ENCODE measurements at regions not wholly inside any gene's neighbourhood (a gene's known extent, or its start where the extent isn't known, plus 50 kb on each side); places are given as distances from the start of the nearest gene placed in this dataset.
"Not testable (repeated sequence)": the region's sequence is repeated elsewhere in the genome, so short reads cannot be mapped to it uniquely, and the experiment has no call there.

GRCh38 chr5:124819201-124819600 lies 72.8 kb upstream of the ZNF608 start:
- Histone ChIP-seq H3K27ac (ENCODE audit: low read depth, low read length) (no peak overlapping the region), H3K9me3 (ENCODE audit: control insufficient read depth, insufficient read depth, low read depth, low read length) (no peaks in the 10 kb centered on the region), H3K27me3 (ENCODE audit: control insufficient read depth, insufficient read depth, low read length) (no peaks in the 10 kb centered on the region), H3K4me3 (ENCODE audit: low read depth, low read length) (no peak overlapping the region), H3K36me3 (ENCODE audit: control insufficient read depth, insufficient read depth, low read length) (no peaks in the 10 kb centered on the region), H3K4me1 (ENCODE audit: control insufficient read depth, insufficient read depth, low read length) (no peaks in the 10 kb centered on the region), H3K9ac (ENCODE audit: low read length) (no peak overlapping the region)

- no peak overlapping the region for H3K9ac ChIP-seq (ENCODE audit: low read length)
- H3K4me3 ChIP-seq (ENCODE audit: low read depth, low read length), result no peak overlapping the region
- no peaks in the 10 kb centered on the region for H3K27me3 ChIP-seq (ENCODE audit: control insufficient read depth, insufficient read depth, low read length)
- no peaks in the 10 kb centered on the region for H3K4me1 ChIP-seq (ENCODE audit: control insufficient read depth, insufficient read depth, low read length)
- H3K36me3 ChIP-seq (ENCODE audit: control insufficient read depth, insufficient read depth, low read length), result no peaks in the 10 kb centered on the region
- no peaks in the 10 kb centered on the region for H3K9me3 ChIP-seq (ENCODE audit: control insufficient read depth, insufficient read depth, low read depth, low read length)
- H3K27ac ChIP-seq (ENCODE audit: low read depth, low read length), result no peak overlapping the region
Measured at GRCh38 chr5:124822647-124823046, 76.2 kb upstream of the ZNF608 start.

GRCh38 chr5:124823380-124823779 lies 76.9 kb upstream of the ZNF608 start:
- H3K36me3 ChIP-seq (ENCODE audit: control insufficient read depth, insufficient read depth, low read length), result no peaks in the 10 kb centered on the region
- H3K27me3 ChIP-seq (ENCODE audit: control insufficient read depth, insufficient read depth, low read length), result no peaks in the 10 kb centered on the region
- H3K9ac ChIP-seq (ENCODE audit: low read length), result no peak overlapping the region
- H3K27ac ChIP-seq (ENCODE audit: low read depth, low read length), result no peak overlapping the region
- H3K4me3 ChIP-seq (ENCODE audit: low read depth, low read length), result no peak overlapping the region
- no peaks in the 10 kb centered on the region for H3K9me3 ChIP-seq (ENCODE audit: control insufficient read depth, insufficient read depth, low read depth, low read length)
- peaks cover 2% of the 10 kb centered on the region; the same call in 1 of the 2 replicates for H3K4me1 ChIP-seq (ENCODE audit: control insufficient read depth, insufficient read depth, low read length)

DNA sequence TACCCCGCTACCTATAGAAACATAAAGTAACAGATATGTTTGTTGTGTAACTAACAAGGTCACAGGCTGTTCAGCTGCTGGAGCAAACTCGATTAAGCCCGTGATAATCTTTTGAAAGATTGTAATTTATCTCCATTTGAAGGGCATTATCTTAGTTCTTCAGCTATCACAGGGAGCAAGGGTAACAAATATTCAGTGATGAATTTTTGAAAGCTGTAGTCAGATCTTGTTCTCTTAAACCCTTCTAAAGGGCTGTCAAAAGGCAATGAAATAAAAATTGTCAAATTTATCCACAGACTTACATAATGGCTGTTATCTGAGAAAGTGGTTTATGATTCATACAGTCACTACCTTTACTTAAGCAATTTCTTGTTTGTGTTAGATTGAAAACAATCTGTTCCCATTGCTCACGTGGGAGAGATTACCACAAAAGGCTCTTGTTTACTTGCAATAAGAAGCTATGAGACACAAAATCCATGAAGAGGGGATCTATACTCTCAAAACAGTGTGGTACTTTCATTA lies 78.3 kb upstream of the ZNF608 start:
- H3K4me3 ChIP-seq (ENCODE audit: low read depth, low read length), result no peak overlapping the region
- no peak overlapping the region for H3K9ac ChIP-seq (ENCODE audit: low read length)
- H3K4me1 ChIP-seq (ENCODE audit: control insufficient read depth, insufficient read depth, low read length), result peaks cover 9% of the 10 kb centered on the region
- no peaks in the 10 kb centered on the region for H3K27me3 ChIP-seq (ENCODE audit: control insufficient read depth, insufficient read depth, low read length)
- H3K36me3 ChIP-seq (ENCODE audit: control insufficient read depth, insufficient read depth, low read length), result no peaks in the 10 kb centered on the region
- no peaks in the 10 kb centered on the region for H3K9me3 ChIP-seq (ENCODE audit: control insufficient read depth, insufficient read depth, low read depth, low read length)
- no peak overlapping the region for H3K27ac ChIP-seq (ENCODE audit: low read depth, low read length)

DNA sequence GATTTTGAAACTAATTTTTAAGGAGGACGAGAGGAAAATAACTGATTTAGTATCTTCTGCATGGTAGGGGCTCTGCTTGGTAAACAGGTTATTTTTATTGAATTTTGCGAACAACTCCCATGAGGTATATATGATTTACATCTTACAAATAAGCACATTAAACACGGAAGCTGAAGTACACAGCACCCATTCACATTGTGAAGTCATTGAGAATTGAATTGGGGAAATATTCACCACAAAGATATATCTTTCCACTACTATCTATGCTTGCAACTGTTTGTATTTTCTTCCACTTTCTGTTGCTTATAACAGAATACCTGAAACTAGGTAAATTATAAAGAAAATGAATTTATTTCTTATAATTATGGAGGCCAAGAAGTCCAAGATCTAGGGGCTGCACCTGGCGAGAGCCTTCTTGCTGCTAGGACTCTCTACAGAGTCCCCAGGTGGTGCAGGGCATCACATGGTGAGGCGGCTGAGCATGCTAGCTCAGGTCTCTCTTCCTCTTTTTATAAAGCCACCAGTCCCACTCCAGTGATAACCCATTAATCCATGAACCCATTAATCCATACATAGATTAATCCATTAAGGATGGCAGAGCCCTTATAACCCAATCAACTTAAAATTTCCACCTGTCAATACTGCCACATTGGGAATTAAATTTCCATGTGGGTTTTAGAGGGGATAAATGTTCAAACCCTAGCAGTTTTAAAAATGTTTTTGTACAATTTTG lies 79.0 kb upstream of the ZNF608 start:
- no peaks in the 10 kb centered on the region for H3K9me3 ChIP-seq (ENCODE audit: control insufficient read depth, insufficient read depth, low read depth, low read length)
- no peak overlapping the region for H3K27ac ChIP-seq (ENCODE audit: low read depth, low read length)
- no peak overlapping the region for H3K9ac ChIP-seq (ENCODE audit: low read length)
- no peaks in the 10 kb centered on the region for H3K27me3 ChIP-seq (ENCODE audit: control insufficient read depth, insufficient read depth, low read length)
- H3K4me3 ChIP-seq (ENCODE audit: low read depth, low read length), result no peak overlapping the region
- peaks cover 9% of the 10 kb centered on the region for H3K4me1 ChIP-seq (ENCODE audit: control insufficient read depth, insufficient read depth, low read length)
- no peaks in the 10 kb centered on the region for H3K36me3 ChIP-seq (ENCODE audit: control insufficient read depth, insufficient read depth, low read length)

- no peak overlapping the region for H3K27ac ChIP-seq (ENCODE audit: low read depth, low read length)
- no peak overlapping the region for H3K4me3 ChIP-seq (ENCODE audit: low read depth, low read length)
- H3K27me3 ChIP-seq (ENCODE audit: control insufficient read depth, insufficient read depth, low read length), result no peaks in the 10 kb centered on the region
- no peak overlapping the region for H3K9ac ChIP-seq (ENCODE audit: low read length)
- no peaks in the 10 kb centered on the region for H3K36me3 ChIP-seq (ENCODE audit: control insufficient read depth, insufficient read depth, low read length)
- peaks cover 9% of the 10 kb centered on the region for H3K4me1 ChIP-seq (ENCODE audit: control insufficient read depth, insufficient read depth, low read length)
- no peaks in the 10 kb centered on the region for H3K9me3 ChIP-seq (ENCODE audit: control insufficient read depth, insufficient read depth, low read depth, low read length)
Measured at GRCh38 chr5:124825983-124826337, 79.5 kb upstream of the ZNF608 start.

- H3K4me1 ChIP-seq (ENCODE audit: control insufficient read depth, insufficient read depth, low read length), result peaks cover 9% of the 10 kb centered on the region
- H3K36me3 ChIP-seq (ENCODE audit: control insufficient read depth, insufficient read depth, low read length), result no peaks in the 10 kb centered on the region
- no peak overlapping the region for H3K9ac ChIP-seq (ENCODE audit: low read length)
- no peak overlapping the region for H3K4me3 ChIP-seq (ENCODE audit: low read depth, low read length)
- peaks cover 20% of the 10 kb centered on the region for H3K9me3 ChIP-seq (ENCODE audit: control insufficient read depth, insufficient read depth, low read depth, low read length)
- H3K27me3 ChIP-seq (ENCODE audit: control insufficient read depth, insufficient read depth, low read length), result no peaks in the 10 kb centered on the region
- H3K27ac ChIP-seq (ENCODE audit: low read depth, low read length), result no peak overlapping the region
Measured at GRCh38 chr5:124828731-124829234, 82.3 kb upstream of the ZNF608 start.

- no peaks in the 10 kb centered on the region for H3K36me3 ChIP-seq (ENCODE audit: control insufficient read depth, insufficient read depth, low read length)
- H3K9ac ChIP-seq (ENCODE audit: low read length), result no peak overlapping the region
- no peak overlapping the region for H3K4me3 ChIP-seq (ENCODE audit: low read depth, low read length)
- H3K9me3 ChIP-seq (ENCODE audit: control insufficient read depth, insufficient read depth, low read depth, low read length), result peaks cover 27% of the 10 kb centered on the region
- H3K4me1 ChIP-seq (ENCODE audit: control insufficient read depth, insufficient read depth, low read length), result peaks cover 9% of the 10 kb centered on the region
- no peaks in the 10 kb centered on the region for H3K27me3 ChIP-seq (ENCODE audit: control insufficient read depth, insufficient read depth, low read length)
- no peak overlapping the region for H3K27ac ChIP-seq (ENCODE audit: low read depth, low read length)
Measured at GRCh38 chr5:124831687-124832240, 85.3 kb upstream of the ZNF608 start.

DNA sequence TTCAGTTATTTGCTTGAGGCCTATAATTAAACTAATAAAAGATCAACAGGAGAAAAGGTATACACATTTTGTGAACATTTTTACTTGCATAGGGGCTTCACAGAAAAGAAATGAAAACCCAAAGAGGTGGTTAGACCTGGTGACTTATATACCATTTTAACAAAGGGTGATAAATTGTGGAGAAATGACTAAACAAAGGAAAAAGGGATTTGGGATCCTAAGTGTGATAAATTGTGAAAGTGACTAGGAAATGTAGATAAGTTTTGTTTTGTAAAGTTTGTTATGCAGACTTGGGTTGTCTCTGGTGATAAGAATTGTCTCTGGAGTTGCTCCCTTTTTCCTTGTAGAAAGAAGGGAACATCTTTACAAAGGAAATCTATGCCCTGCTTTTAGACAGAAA lies 86.1 kb upstream of the ZNF608 start:
- H3K4me3 ChIP-seq (ENCODE audit: low read depth, low read length), result no peak overlapping the region
- H3K4me1 ChIP-seq (ENCODE audit: control insufficient read depth, insufficient read depth, low read length), result peaks cover 9% of the 10 kb centered on the region
- peaks cover 30% of the 10 kb centered on the region for H3K9me3 ChIP-seq (ENCODE audit: control insufficient read depth, insufficient read depth, low read depth, low read length)
- H3K36me3 ChIP-seq (ENCODE audit: control insufficient read depth, insufficient read depth, low read length), result no peaks in the 10 kb centered on the region
- H3K27ac ChIP-seq (ENCODE audit: low read depth, low read length), result no peak overlapping the region
- no peak overlapping the region for H3K9ac ChIP-seq (ENCODE audit: low read length)
- H3K27me3 ChIP-seq (ENCODE audit: control insufficient read depth, insufficient read depth, low read length), result no peaks in the 10 kb centered on the region

DNA sequence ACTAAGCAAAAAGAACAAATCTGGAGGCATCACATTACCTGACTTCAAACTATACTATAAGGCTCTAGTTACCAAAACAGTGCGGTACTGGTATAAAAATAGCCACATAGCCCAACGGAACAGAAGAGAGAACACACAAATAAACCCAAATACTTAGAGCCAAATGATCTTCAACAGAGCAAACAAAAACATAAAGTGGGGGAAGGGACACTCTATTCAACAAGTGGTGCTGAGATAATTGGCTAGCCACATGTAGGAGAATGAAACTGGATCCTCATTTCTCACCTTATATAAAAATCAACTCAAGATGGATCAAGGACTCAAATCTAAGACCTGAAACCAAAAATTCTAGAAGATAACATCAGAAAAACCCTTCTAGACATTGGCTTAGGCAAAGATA lies 89.9 kb upstream of the ZNF608 start:
- not testable (repeated sequence) for H3K4me1 ChIP-seq (ENCODE audit: control insufficient read depth, insufficient read depth, low read length); H3K27me3 ChIP-seq (ENCODE audit: control insufficient read depth, insufficient read depth, low read length); H3K9ac ChIP-seq (ENCODE audit: low read length); H3K4me3 ChIP-seq (ENCODE audit: low read depth, low read length); H3K27ac ChIP-seq (ENCODE audit: low read depth, low read length); H3K36me3 ChIP-seq (ENCODE audit: control insufficient read depth, insufficient read depth, low read length)
- peaks cover 30% of the 10 kb centered on the region for H3K9me3 ChIP-seq (ENCODE audit: control insufficient read depth, insufficient read depth, low read depth, low read length)

DNA sequence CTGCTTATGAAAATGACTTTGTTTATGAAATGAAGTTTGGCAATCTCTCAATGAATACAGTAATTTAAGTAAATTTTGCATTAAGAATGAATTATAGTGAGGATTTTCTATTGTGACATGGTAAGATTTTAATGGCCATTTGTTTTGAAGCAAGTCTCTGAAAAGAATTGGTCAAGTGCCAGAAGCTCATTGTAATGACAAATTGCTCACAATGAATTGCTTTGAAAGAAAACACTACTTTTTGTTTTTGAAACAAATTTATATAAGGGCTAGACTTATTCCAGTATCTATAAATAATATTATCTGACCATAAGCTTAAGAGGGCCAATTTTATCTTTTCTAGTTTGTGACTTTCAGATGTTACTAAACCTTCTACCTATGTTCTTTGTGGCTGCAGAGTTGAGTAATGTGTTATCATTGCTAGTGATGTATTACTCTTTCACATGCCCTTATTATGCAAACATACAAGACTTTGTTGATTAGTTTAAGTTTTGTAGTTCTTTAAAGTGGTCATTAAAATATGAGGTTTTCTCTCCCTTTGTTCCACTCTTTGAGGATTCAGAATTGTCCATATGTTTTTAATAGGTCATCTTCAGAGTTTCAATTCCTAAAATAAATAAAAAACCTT lies 93.0 kb upstream of the ZNF608 start:
- Histone ChIP-seq H3K4me1 (ENCODE audit: control insufficient read depth, insufficient read depth, low read length) (no peaks in the 10 kb centered on the region; the same call in 1 of the 2 replicates), H3K27me3 (ENCODE audit: control insufficient read depth, insufficient read depth, low read length) (no peaks in the 10 kb centered on the region), H3K36me3 (ENCODE audit: control insufficient read depth, insufficient read depth, low read length) (no peaks in the 10 kb centered on the region), H3K9ac (ENCODE audit: low read length) (no peak overlapping the region), H3K27ac (ENCODE audit: low read depth, low read length) (no peak overlapping the region), H3K4me3 (ENCODE audit: low read depth, low read length) (no peak overlapping the region), H3K9me3 (ENCODE audit: control insufficient read depth, insufficient read depth, low read depth, low read length) (peaks cover 10% of the 10 kb centered on the region)

Data from HUES6 (cell line).